ENCODE measurements at regions not wholly inside any gene's neighbourhood (a gene's known extent, or its start where the extent isn't known, plus 50 kb on each side); places are given as distances from the start of the nearest gene placed in this dataset.

DNA sequence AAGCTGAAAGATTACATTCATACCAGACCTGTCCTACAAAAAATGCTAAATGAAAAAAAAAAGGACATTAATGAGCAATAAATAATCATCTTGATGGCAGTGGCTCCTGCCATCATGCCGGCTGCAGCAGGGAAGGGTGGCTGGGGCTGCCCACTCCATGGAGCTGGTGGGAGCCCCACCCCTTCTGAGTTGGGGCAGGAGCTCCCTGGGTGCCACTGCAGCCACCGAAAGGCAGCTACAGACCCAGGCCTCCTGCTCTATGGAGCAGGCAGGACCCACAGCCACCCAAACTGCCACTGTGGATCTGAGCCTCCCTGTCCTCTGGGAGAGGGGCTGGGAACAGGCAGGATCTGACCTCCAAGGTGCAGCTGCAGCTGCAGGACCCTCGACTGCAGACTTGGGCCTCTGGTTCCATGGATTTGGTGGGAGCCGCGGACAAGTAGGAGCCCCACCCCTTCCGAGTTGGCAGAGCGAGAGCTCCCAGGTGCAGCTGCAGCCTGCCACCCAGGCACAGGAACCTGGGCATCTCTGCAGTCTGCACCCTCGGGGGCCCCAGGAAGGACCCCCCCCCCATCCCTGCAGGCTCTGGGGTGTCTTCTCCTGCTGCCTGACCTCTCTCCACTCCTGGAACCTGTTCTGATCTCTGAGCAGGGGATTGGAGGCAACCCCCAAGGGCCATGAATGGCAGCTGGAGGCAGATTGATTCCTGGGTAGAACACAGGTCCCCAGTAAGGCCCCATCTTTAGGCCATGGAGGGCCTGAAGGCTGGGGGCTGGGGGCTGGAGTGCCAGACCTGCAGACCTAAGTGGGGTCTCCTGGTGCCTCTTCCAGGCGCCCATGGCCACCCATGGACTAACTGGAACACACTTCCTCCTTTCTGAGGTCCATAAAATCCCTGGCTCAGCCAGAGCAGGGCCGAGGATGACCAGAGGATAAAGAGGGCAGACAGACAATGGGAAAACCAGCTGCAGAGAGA is 70.4 kb upstream of the TTC14 start:
- no peaks in the 10 kb centered on the region for H3K27me3 Mint-ChIP-seq (ENCODE audit: low read depth in 2 of 2)
- intact Hi-C loops (cut with micrococcal nuclease), result no loop called here
- Histone ChIP-seq H3K27ac (ENCODE audit: low read length) (no peak overlapping the region), H3K9me3 (ENCODE audit: control insufficient read depth, insufficient read depth, low read length) (no peaks in the 10 kb centered on the region), H3K27me3 (ENCODE audit: control insufficient read depth, insufficient read depth, low read length) (no peaks in the 10 kb centered on the region), H3K36me3 (ENCODE audit: control insufficient read depth, insufficient read depth, low read length) (no peaks in the 10 kb centered on the region), H3K4me1 (ENCODE audit: control insufficient read depth, insufficient read depth, low read length) (no peaks in the 10 kb centered on the region), H3K4me3 (ENCODE audit: low read length) (no peak overlapping the region)
- 71% methylated on average over 10 of the region's 10 CpGs for WGBS (ENCODE audit: insufficient coverage)
- H3K27ac Mint-ChIP-seq, result no peak overlapping the region
- TF ChIP-seq, protein P1, sequence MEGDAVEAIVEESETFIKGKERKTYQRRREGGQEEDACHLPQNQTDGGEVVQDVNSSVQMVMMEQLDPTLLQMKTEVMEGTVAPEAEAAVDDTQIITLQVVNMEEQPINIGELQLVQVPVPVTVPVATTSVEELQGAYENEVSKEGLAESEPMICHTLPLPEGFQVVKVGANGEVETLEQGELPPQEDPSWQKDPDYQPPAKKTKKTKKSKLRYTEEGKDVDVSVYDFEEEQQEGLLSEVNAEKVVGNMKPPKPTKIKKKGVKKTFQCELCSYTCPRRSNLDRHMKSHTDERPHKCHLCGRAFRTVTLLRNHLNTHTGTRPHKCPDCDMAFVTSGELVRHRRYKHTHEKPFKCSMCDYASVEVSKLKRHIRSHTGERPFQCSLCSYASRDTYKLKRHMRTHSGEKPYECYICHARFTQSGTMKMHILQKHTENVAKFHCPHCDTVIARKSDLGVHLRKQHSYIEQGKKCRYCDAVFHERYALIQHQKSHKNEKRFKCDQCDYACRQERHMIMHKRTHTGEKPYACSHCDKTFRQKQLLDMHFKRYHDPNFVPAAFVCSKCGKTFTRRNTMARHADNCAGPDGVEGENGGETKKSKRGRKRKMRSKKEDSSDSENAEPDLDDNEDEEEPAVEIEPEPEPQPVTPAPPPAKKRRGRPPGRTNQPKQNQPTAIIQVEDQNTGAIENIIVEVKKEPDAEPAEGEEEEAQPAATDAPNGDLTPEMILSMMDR (IDR thresholded peaks at IDR 0.05), result no peak
- no peaks in the 10 kb centered on the region for H3K4me1 Mint-ChIP-seq
- no peak for DNase-seq
- no peak for ATAC-seq
- no peaks in the 10 kb centered on the region for H3K36me3 Mint-ChIP-seq
- H3K9me3 Mint-ChIP-seq, result peaks cover 8 to 10% of the 10 kb centered on the region in 2 donors
- no peak overlapping the region for H3K4me3 Mint-ChIP-seq

DNA sequence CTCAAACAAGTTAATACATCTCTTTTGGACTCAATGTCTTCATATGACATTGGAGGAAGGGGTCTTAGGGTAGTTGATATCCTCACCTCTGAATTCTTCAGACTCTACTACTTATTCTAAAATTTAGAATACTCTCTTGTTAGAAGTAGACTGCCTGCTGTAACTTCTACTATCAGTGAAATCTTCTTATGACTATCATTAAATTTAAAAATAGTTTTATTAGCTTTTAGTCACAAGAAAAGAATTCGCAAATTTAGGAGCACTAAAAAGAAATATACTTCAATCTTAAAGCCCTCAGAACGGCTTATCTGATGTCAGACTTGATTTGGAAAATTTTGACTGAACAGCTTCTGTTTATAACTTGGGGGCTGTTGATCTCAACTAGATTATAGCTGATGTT is 67.1 kb upstream of the TTC14 start:
- DNase-seq (no peak), ATAC-seq (no peak)
- no peak overlapping the region for H3K27ac ChIP-seq (ENCODE audit: low read length)
- no CpG with 5 or more reads among the region's 2 CpGs for WGBS (ENCODE audit: insufficient coverage)
- Mint-ChIP-seq H3K9me3 (peaks cover 8 to 14% of the 10 kb centered on the region in 2 donors), H3K36me3 (no peaks in the 10 kb centered on the region), H3K4me3 (no peak overlapping the region), H3K27ac (no peak overlapping the region), H3K27me3 (ENCODE audit: low read depth in 2 of 2) (no peaks in the 10 kb centered on the region), H3K4me1 (no peaks in the 10 kb centered on the region)
- H3K4me3 ChIP-seq (ENCODE audit: low read length), result no peak overlapping the region
- TF ChIP-seq, protein P1 (IDR thresholded peaks at IDR 0.05), result no peak
- intact Hi-C loops (cut with micrococcal nuclease), result no loop called here
- no peaks in the 10 kb centered on the region for H3K36me3 ChIP-seq (ENCODE audit: control insufficient read depth, insufficient read depth, low read length)
- H3K9me3 ChIP-seq (ENCODE audit: control insufficient read depth, insufficient read depth, low read length), result no peaks in the 10 kb centered on the region
- no peaks in the 10 kb centered on the region for H3K27me3 ChIP-seq (ENCODE audit: control insufficient read depth, insufficient read depth, low read length)
- H3K4me1 ChIP-seq (ENCODE audit: control insufficient read depth, insufficient read depth, low read length), result no peaks in the 10 kb centered on the region

DNA sequence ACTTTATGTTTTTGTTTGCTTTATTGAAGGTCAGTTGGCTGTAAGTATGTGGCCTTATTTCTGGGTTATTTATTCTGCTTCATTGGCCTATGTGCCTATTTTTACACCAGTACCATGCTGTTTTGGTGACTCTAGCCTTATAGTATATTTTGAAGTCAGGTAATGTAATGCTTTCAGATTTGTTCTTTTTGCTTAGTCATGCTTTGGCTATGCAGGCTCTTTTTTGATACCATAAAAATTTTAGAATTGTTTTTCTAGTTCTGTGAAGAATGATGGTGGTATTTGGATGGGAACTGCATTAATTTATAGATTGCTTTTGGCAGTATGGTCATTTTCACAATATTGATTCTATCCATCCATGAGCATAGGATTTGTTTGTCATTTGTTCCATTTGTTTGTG is 63.5 kb upstream of the TTC14 start:
- Mint-ChIP-seq H3K27me3 (ENCODE audit: low read depth in 2 of 2) (no peaks in the 10 kb centered on the region), H3K4me3 (no peak overlapping the region), H3K9me3 (peaks cover under 1 to 11% of the 10 kb centered on the region in 2 donors), H3K36me3 (no peaks in the 10 kb centered on the region), H3K27ac (no peak overlapping the region), H3K4me1 (no peaks in the 10 kb centered on the region)
- ATAC-seq, result no peak
- Histone ChIP-seq H3K27ac (ENCODE audit: low read length) (no peak overlapping the region), H3K36me3 (ENCODE audit: control insufficient read depth, insufficient read depth, low read length) (no peaks in the 10 kb centered on the region), H3K27me3 (ENCODE audit: control insufficient read depth, insufficient read depth, low read length) (no peaks in the 10 kb centered on the region), H3K4me1 (ENCODE audit: control insufficient read depth, insufficient read depth, low read length) (no peaks in the 10 kb centered on the region), H3K9me3 (ENCODE audit: control insufficient read depth, insufficient read depth, low read length) (no peaks in the 10 kb centered on the region), H3K4me3 (ENCODE audit: low read length) (no peak overlapping the region)
- no peak for DNase-seq
- intact Hi-C loops (cut with micrococcal nuclease), result no loop called here
- TF ChIP-seq, protein P1 (IDR thresholded peaks at IDR 0.05), result no peak

DNA sequence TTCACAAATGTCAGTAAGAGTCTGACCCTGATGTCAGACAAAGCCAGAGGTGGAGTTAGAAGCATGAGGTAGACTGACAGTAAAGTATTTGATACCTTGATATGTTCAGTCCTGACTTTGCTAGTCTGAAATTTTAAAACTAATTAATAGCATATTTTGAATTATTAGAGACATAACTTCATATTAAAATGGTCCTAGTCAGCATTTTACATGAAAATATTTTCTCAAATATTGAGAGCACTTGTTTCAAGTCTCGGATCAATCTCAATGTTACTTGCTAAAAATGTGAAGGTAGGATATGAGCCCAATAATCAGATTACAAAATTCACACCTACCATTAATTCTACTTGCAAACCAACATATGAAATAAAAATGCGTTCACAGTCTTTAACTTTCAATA is 58.1 kb upstream of the TTC14 start:
- Histone ChIP-seq H3K36me3 (ENCODE audit: control insufficient read depth, insufficient read depth, low read length) (no peaks in the 10 kb centered on the region), H3K27me3 (ENCODE audit: control insufficient read depth, insufficient read depth, low read length) (no peaks in the 10 kb centered on the region), H3K9me3 (ENCODE audit: control insufficient read depth, insufficient read depth, low read length) (no peaks in the 10 kb centered on the region), H3K4me3 (ENCODE audit: low read length) (no peak overlapping the region), H3K27ac (ENCODE audit: low read length) (no peak overlapping the region), H3K4me1 (ENCODE audit: control insufficient read depth, insufficient read depth, low read length) (no peaks in the 10 kb centered on the region)
- no peak for ATAC-seq
- no peaks in the 10 kb centered on the region for H3K27me3 Mint-ChIP-seq (ENCODE audit: low read depth in 2 of 2)
- H3K4me3 Mint-ChIP-seq, result no peak overlapping the region
- DNase-seq, result no peak
- TF ChIP-seq, protein P1 (IDR thresholded peaks at IDR 0.05), result no peak
- H3K9me3 Mint-ChIP-seq, result peaks cover 0 to 2% of the 10 kb centered on the region in 2 donors
- no peaks in the 10 kb centered on the region for H3K36me3 Mint-ChIP-seq
- H3K27ac Mint-ChIP-seq, result no peak overlapping the region
- intact Hi-C loops (cut with micrococcal nuclease), result no loop called here
- H3K4me1 Mint-ChIP-seq, result no peaks in the 10 kb centered on the region
- no CpG with 5 or more reads among the region's 2 CpGs for WGBS (ENCODE audit: insufficient coverage)
